GM12878 (cell line): ENCODE measurements at regions not wholly inside any gene's neighbourhood (a gene's known extent, or its start where the extent isn't known, plus 50 kb on each side); places are given as distances from the start of the nearest gene placed in this dataset.

Experiments
- ATAC-seq: fragments of 200-7000 bp; cut with Tn5 transposase; 3 replicates; pipeline ENCODE4 v1.9.1; 2020; ENCODE audit warnings: mild to moderate bottlenecking, moderate library complexity
- BruUV-seq: library from RNA; stranded (reverse); fragments of 400-500 nt; replicated peaks from 2 replicates; lab custom pipeline; 2021; lab: Mats Ljungman, UMichigan
- CTCF ChIA-PET: fragments of 300-600 bp; sonication (Branson Sonifier 250); formaldehyde crosslinking; extraction: SDS; loops from one replicate; lab custom pipeline; 2021; ENCODE audit warnings: inconsistent platforms; lab: Yijun Ruan, JAX
- POLR2A ChIA-PET: fragments of 350-600 bp; formaldehyde crosslinking; extraction: SDS; loops from one replicate; lab custom pipeline; 2021; ENCODE audit warnings: inconsistent platforms; lab: Charles Lee
- RAD21 ChIA-PET: fragments of 300-600 bp; sonication (Branson Sonifier 250); formaldehyde crosslinking; loops from one replicate; lab custom pipeline; 2023; ENCODE audit warnings: antibody characterized with exemption; ENCODE audit not compliant: unreplicated experiment; lab: Charles Lee
- SMC1A ChIA-PET: fragments of 300-600 bp; sonication (Branson Sonifier 250); formaldehyde crosslinking; loops from one replicate; lab custom pipeline; 2023; ENCODE audit not compliant: unreplicated experiment, uncharacterized antibody; lab: Charles Lee
- DNase-seq: peaks from one replicate; pipeline ENCODE4 v3.0.0-alpha.2; 2011; ENCODE audit warnings: low read depth, low spot score
- FAIRE-seq: peaks from 3 replicates; lab custom pipeline; 2011; peaks lifted over from hg19 to GRCh38; lab: Jason Lieb, UNC
- H2AFZ ChIP-seq: 2 replicates; pipeline ENCODE4 v1.6.0; 2011; ENCODE audit warnings: low read depth, low read length, control low read depth; ENCODE audit not compliant: control insufficient read depth
- H3K27ac ChIP-seq: 2 replicates; pipeline ENCODE4 v1.5.1; 2011; ENCODE audit warnings: control low read depth; ENCODE audit not compliant: control insufficient read depth, insufficient read depth
- H3K27me3 ChIP-seq, 2 experiments: replicated peaks in 1 of 2; 2 replicates each; pipeline versions ENCODE4 v1.6.0 to v1.6.1; 2011; ENCODE audit warnings: low read length in 1 of 2; ENCODE audit not compliant: control insufficient read depth in 2 of 2, insufficient read depth in 2 of 2
- H3K36me3 ChIP-seq, 2 experiments: 2 replicates each; pipeline ENCODE4 v1.5.1; 2011; ENCODE audit warnings: low read length in 1 of 2; ENCODE audit not compliant: control insufficient read depth in 2 of 2, insufficient read depth in 2 of 2
- H3K4me1 ChIP-seq: 2 replicates; pipeline ENCODE4 v1.6.1; 2011; ENCODE audit warnings: mild to moderate bottlenecking, low read length, moderate library complexity, mixed read lengths; ENCODE audit not compliant: control insufficient read depth, insufficient read depth
- H3K4me2 ChIP-seq: 2 replicates; pipeline ENCODE4 v1.6.0; 2011; ENCODE audit warnings: control low read depth; ENCODE audit not compliant: control insufficient read depth, insufficient read depth
- H3K4me3 ChIP-seq: fragments of 200-600 bp; sonication (generic); 2 replicates; pipeline ENCODE4 v1.5.1; 2016
- H3K79me2 ChIP-seq: 2 replicates; pipeline ENCODE4 v1.6.0; 2011; ENCODE audit warnings: low read length; ENCODE audit not compliant: control insufficient read depth, insufficient read depth
- H3K9ac ChIP-seq: 2 replicates; pipeline ENCODE4 v1.8.0; 2011; ENCODE audit warnings: low read length, control low read depth, mixed read lengths; ENCODE audit not compliant: control insufficient read depth, insufficient read depth
- H3K9me3 ChIP-seq: replicated peaks from 3 replicates; pipeline ENCODE4 v1.5.1; 2011; ENCODE audit warnings: mild to moderate bottlenecking, low read length; ENCODE audit not compliant: control insufficient read depth, insufficient read depth
- H4K20me1 ChIP-seq: 2 replicates; pipeline ENCODE4 v1.6.0; 2011; ENCODE audit not compliant: control insufficient read depth, insufficient read depth
- BCLAF1 ChIP-seq: fragments of 450-650 bp; IDR thresholded peaks from 2 replicates; pipeline ENCODE4 v1.6.1; 2017; ENCODE audit warnings: antibody characterized with exemption, mild to moderate bottlenecking, moderate library complexity
- CHD4 ChIP-seq: fragments of 200-600 bp; sonication (generic); IDR thresholded peaks from 2 replicates; pipeline ENCODE4 v1.6.1; 2016; ENCODE audit warnings: mild to moderate bottlenecking
- E2F8 ChIP-seq: fragments of 450-650 bp; IDR thresholded peaks from 2 replicates; pipeline ENCODE4 v1.6.1; 2018; ENCODE audit warnings: mild to moderate bottlenecking, low read depth, moderate library complexity; ENCODE audit not compliant: partially characterized antibody
- GABPA ChIP-seq: IDR thresholded peaks from 2 replicates; pipeline ENCODE4 v1.6.1; 2014; ENCODE audit warnings: antibody characterized with exemption, low read depth, mild to moderate bottlenecking, inconsistent platforms
- HCFC1 ChIP-seq: fragments of 150-350 bp; IDR thresholded peaks from 2 replicates; pipeline ENCODE4 v1.6.1; 2014; ENCODE audit warnings: low read length
- HDGF ChIP-seq: fragments of 450-650 bp; IDR thresholded peaks from 2 replicates; pipeline ENCODE4 v1.6.1; 2016; ENCODE audit warnings: antibody characterized with exemption
- NFXL1 ChIP-seq: fragments of 450-650 bp; IDR thresholded peaks from 2 replicates; pipeline ENCODE4 v1.6.1; 2017; ENCODE audit warnings: antibody characterized with exemption, mild to moderate bottlenecking, borderline replicate concordance
- SKIL ChIP-seq: fragments of 450-650 bp; IDR thresholded peaks from 2 replicates; pipeline ENCODE4 v1.6.1; 2017; ENCODE audit warnings: mild to moderate bottlenecking, low read depth, inconsistent platforms; ENCODE audit not compliant: poor library complexity, severe bottlenecking
- ZNF274 ChIP-seq: IDR thresholded peaks from one replicate; pipeline ENCODE4 v1.8.0; 2011; ENCODE audit not compliant: insufficient read length, insufficient read depth
- WGBS: methylation state at CpG from one replicate; pipeline ENCODE4 v1.1.6; 2016; ENCODE audit warnings: low lambda C conversion rate; ENCODE audit not compliant: insufficient replicate concordance, insufficient coverage; ENCODE audit errors: missing lambda C conversion rate; 5-methylcytosine and 5-hydroxymethylcytosine counted together
- in situ Hi-C: fragments of 300-500 bp; cut with MboI; formaldehyde crosslinking; loops from 9 replicates; pipeline ENCODE4 v1.14.3; 2018; ENCODE audit warnings: mixed read lengths
- intact Hi-C: fragments of 100-400 bp; cut with micrococcal nuclease; formaldehyde crosslinking; loops from one replicate; pipeline ENCODE4 v1.14.2; 2022; ENCODE audit not compliant: unreplicated experiment
- TF ChIP-seq, protein P1 (sequence below): IDR thresholded peaks from 2 replicates; pipeline ENCODE4 v1.6.1; 2011; ENCODE audit warnings: borderline replicate concordance, low read depth, mild to moderate bottlenecking, moderate library complexity, low read length; ENCODE audit not compliant: insufficient read depth, poor library complexity, severe bottlenecking
- TF ChIP-seq, protein P2 (sequence below): IDR thresholded peaks from 2 replicates; pipeline ENCODE4 v1.6.1; 2012; ENCODE audit warnings: mild to moderate bottlenecking, low read depth, low read length

GRCh38 chr17:53627511-53627910, 195.2 kb upstream of the KIF2B start:
- H3K79me2 ChIP-seq, result no peaks in the 10 kb centered on the region
- H3K27me3 ChIP-seq, result no peaks in the 10 kb centered on the region
- TF ChIP-seq GABPA (no peak), BCLAF1 (no peak), HCFC1 (no peak), ZNF274 (no peak), NFXL1 (no peak), SKIL (no peak), HDGF (no peak), E2F8 (no peak), CHD4 (no peak)
- TF ChIP-seq, protein P1, sequence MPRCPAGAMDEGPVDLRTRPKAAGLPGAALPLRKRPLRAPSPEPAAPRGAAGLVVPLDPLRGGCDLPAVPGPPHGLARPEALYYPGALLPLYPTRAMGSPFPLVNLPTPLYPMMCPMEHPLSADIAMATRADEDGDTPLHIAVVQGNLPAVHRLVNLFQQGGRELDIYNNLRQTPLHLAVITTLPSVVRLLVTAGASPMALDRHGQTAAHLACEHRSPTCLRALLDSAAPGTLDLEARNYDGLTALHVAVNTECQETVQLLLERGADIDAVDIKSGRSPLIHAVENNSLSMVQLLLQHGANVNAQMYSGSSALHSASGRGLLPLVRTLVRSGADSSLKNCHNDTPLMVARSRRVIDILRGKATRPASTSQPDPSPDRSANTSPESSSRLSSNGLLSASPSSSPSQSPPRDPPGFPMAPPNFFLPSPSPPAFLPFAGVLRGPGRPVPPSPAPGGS, result no peak
- TF ChIP-seq, protein P2, sequence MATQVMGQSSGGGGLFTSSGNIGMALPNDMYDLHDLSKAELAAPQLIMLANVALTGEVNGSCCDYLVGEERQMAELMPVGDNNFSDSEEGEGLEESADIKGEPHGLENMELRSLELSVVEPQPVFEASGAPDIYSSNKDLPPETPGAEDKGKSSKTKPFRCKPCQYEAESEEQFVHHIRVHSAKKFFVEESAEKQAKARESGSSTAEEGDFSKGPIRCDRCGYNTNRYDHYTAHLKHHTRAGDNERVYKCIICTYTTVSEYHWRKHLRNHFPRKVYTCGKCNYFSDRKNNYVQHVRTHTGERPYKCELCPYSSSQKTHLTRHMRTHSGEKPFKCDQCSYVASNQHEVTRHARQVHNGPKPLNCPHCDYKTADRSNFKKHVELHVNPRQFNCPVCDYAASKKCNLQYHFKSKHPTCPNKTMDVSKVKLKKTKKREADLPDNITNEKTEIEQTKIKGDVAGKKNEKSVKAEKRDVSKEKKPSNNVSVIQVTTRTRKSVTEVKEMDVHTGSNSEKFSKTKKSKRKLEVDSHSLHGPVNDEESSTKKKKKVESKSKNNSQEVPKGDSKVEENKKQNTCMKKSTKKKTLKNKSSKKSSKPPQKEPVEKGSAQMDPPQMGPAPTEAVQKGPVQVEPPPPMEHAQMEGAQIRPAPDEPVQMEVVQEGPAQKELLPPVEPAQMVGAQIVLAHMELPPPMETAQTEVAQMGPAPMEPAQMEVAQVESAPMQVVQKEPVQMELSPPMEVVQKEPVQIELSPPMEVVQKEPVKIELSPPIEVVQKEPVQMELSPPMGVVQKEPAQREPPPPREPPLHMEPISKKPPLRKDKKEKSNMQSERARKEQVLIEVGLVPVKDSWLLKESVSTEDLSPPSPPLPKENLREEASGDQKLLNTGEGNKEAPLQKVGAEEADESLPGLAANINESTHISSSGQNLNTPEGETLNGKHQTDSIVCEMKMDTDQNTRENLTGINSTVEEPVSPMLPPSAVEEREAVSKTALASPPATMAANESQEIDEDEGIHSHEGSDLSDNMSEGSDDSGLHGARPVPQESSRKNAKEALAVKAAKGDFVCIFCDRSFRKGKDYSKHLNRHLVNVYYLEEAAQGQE, result no peak
- no peaks in the 10 kb centered on the region for H3K4me1 ChIP-seq
- BruUV-seq, result no TSS peak
- H4K20me1 ChIP-seq, result no peaks in the 10 kb centered on the region
- no peaks in the 10 kb centered on the region for H3K9me3 ChIP-seq
- no peak overlapping the region for H3K27ac ChIP-seq
- ChIA-PET SMC1A (no interaction called here), RAD21 (no interaction called here), POLR2A (no interaction called here), CTCF (no interaction called here)
- no peak overlapping the region for H2AFZ ChIP-seq
- DNase-seq (no peak), FAIRE-seq (no peak), ATAC-seq (no peak)
- no peaks in the 10 kb centered on the region for H3K36me3 ChIP-seq
- in situ Hi-C loops, result no loop called here
- WGBS, result 0% methylated on average over 1 of the region's 1 CpG
- no peak overlapping the region for H3K4me2 ChIP-seq
- H3K4me3 ChIP-seq, result no peak overlapping the region
- intact Hi-C loops, result no loop called here
- H3K9ac ChIP-seq, result no peak overlapping the region
